SW480 (cell line): ENCODE measurements at regions not wholly inside any gene's neighbourhood (a gene's known extent, or its start where the extent isn't known, plus 50 kb on each side); places are given as distances from the start of the nearest gene placed in this dataset.
"Not testable (repeated sequence)": the region's sequence is repeated elsewhere in the genome, so short reads cannot be mapped to it uniquely, and the experiment has no call there.

ENCODE experiments used
- DNase-seq: peaks from one replicate; pipeline ENCODE4 v3.0.0-alpha.2; 2016; ENCODE audit warnings: low spot score

GRCh38 chr7:25598765-25599164 is 370.5 kb upstream of the NPVF start:
- no peak for DNase-seq

- DNase-seq = no peak
Observed at GRCh38 chr7:25600262-25600920, 372.1 kb upstream of the NPVF start.

- not testable (repeated sequence) for DNase-seq
Observed at GRCh38 chr7:25602730-25603426, 374.6 kb upstream of the NPVF start.

GRCh38 chr7:25603427-25603740 is 375.1 kb upstream of the NPVF start:
- not testable (repeated sequence) for DNase-seq

GRCh38 chr7:25611196-25611595 is 382.9 kb upstream of the NPVF start:
- no peak for DNase-seq

- DNase-seq = no peak
Observed at GRCh38 chr7:25613912-25614311, 385.6 kb upstream of the NPVF start.

- DNase-seq = no peak
Observed at GRCh38 chr7:25614415-25614814, 386.1 kb upstream of the NPVF start.

- DNase-seq = no peak
Observed at GRCh38 chr7:25615003-25615402, 386.7 kb upstream of the NPVF start.

GRCh38 chr7:25615593-25615992 is 387.3 kb upstream of the NPVF start:
- no peak for DNase-seq

- DNase-seq = no peak
Observed at GRCh38 chr7:25617214-25617613, 388.9 kb upstream of the NPVF start.

- DNase-seq = no peak
Observed at GRCh38 chr7:25617673-25618072, 389.4 kb upstream of the NPVF start.

- no peak for DNase-seq
Observed at GRCh38 chr7:25619381-25619780, 391.1 kb upstream of the NPVF start.

GRCh38 chr7:25619963-25620799 is 391.9 kb upstream of the NPVF start:
- DNase-seq = no peak

GRCh38 chr7:25621993-25622392 is 393.7 kb upstream of the NPVF start:
- no peak for DNase-seq

GRCh38 chr7:25622695-25623094 is 394.4 kb upstream of the NPVF start:
- no peak for DNase-seq

- DNase-seq = no peak
Observed at GRCh38 chr7:25624051-25624450, 395.8 kb upstream of the NPVF start.

GRCh38 chr7:25624833-25625232 is 396.5 kb upstream of the NPVF start:
- DNase-seq = no peak

GRCh38 chr7:25625306-25625992 is 397.2 kb upstream of the NPVF start:
- DNase-seq = no peak

GRCh38 chr7:25626451-25627131 is 398.3 kb upstream of the NPVF start:
- no peak for DNase-seq

- DNase-seq = no peak
Observed at GRCh38 chr7:25628446-25628845, 400.2 kb upstream of the NPVF start.

- no peak for DNase-seq
Observed at GRCh38 chr7:25632616-25633015, 404.3 kb upstream of the NPVF start.

- no peak for DNase-seq
Observed at GRCh38 chr7:25633426-25634036, 405.2 kb upstream of the NPVF start.
